HEK293T (cell line): ENCODE measurements at regions not wholly inside any gene's neighbourhood (a gene's known extent, or its start where the extent isn't known, plus 50 kb on each side); places are given as distances from the start of the nearest gene placed in this dataset.
"Not testable (repeated sequence)": the region's sequence is repeated elsewhere in the genome, so short reads cannot be mapped to it uniquely, and the experiment has no call there.

Experiments
- CTCF ChIA-PET: fragments of 350-600 bp; formaldehyde crosslinking; extraction: SDS; loops from one replicate; lab custom pipeline; 2021; ENCODE audit warnings: antibody characterized with exemption, inconsistent platforms; lab: Yijun Ruan, JAX
- POLR2A ChIA-PET: fragments of 350-600 bp; formaldehyde crosslinking; extraction: SDS; loops from one replicate; lab custom pipeline; 2020; ENCODE audit warnings: antibody characterized with exemption, inconsistent platforms; lab: Yijun Ruan, JAX
- DNase-seq: peaks from one replicate; pipeline ENCODE4 v3.0.0; 2012; ENCODE audit warnings: mixed read lengths; ENCODE audit errors: extremely low spot score
- ARNT ChIP-seq: fragments of 450-650 bp; IDR thresholded peaks from 2 replicates; pipeline ENCODE4 v1.6.1; 2017; ENCODE audit warnings: mild to moderate bottlenecking
- BHLHE40 ChIP-seq: fragments of 450-650 bp; IDR thresholded peaks from 2 replicates; pipeline ENCODE4 v1.6.1; 2016; ENCODE audit warnings: mild to moderate bottlenecking, moderate library complexity, borderline replicate concordance
- CTBP1 ChIP-seq: fragments of 450-650 bp; IDR thresholded peaks from 2 replicates; pipeline ENCODE4 v1.6.1; 2016; ENCODE audit warnings: borderline replicate concordance
- ELF4 ChIP-seq: fragments of 450-650 bp; IDR thresholded peaks from 2 replicates; pipeline ENCODE4 v1.6.1; 2017; ENCODE audit warnings: antibody characterized with exemption
- FOXA1 ChIP-seq: fragments of 450-650 bp; IDR thresholded peaks from 2 replicates; pipeline ENCODE4 v1.6.1; 2016; ENCODE audit warnings: mild to moderate bottlenecking
- FOXK2 ChIP-seq: fragments of 450-650 bp; IDR thresholded peaks from 2 replicates; pipeline ENCODE4 v1.6.1; 2016; ENCODE audit warnings: mild to moderate bottlenecking
- FOXM1 ChIP-seq: fragments of 450-650 bp; IDR thresholded peaks from 2 replicates; pipeline ENCODE4 v1.6.1; 2017; ENCODE audit warnings: mild to moderate bottlenecking, borderline replicate concordance
- HDGF ChIP-seq: fragments of 450-650 bp; IDR thresholded peaks from 2 replicates; pipeline ENCODE4 v1.6.1; 2017; ENCODE audit warnings: antibody characterized with exemption, borderline replicate concordance
- L3MBTL2 ChIP-seq: fragments of 450-650 bp; conservative IDR thresholded peaks from 2 replicates; pipeline ENCODE4 v1.6.1; 2016; ENCODE audit warnings: mild to moderate bottlenecking
- LEF1 ChIP-seq: fragments of 450-650 bp; IDR thresholded peaks from 2 replicates; pipeline ENCODE4 v1.6.1; 2017; ENCODE audit warnings: mild to moderate bottlenecking, borderline replicate concordance
- NFRKB ChIP-seq: fragments of 450-650 bp; IDR thresholded peaks from 2 replicates; pipeline ENCODE4 v1.6.1; 2016; ENCODE audit warnings: mild to moderate bottlenecking, moderate library complexity
- PKNOX1 ChIP-seq: fragments of 450-650 bp; IDR thresholded peaks from 2 replicates; pipeline ENCODE4 v1.6.1; 2016
- SP1 ChIP-seq: fragments of 450-650 bp; IDR thresholded peaks from 2 replicates; pipeline ENCODE4 v1.6.1; 2017
- SUZ12 ChIP-seq: fragments of 450-650 bp; IDR thresholded peaks from 2 replicates; pipeline ENCODE4 v1.6.1; 2016; ENCODE audit warnings: mild to moderate bottlenecking
- TARDBP ChIP-seq: fragments of 450-650 bp; IDR thresholded peaks from 2 replicates; pipeline ENCODE4 v1.6.1; 2016
- ZNF384 ChIP-seq: fragments of 450-650 bp; IDR thresholded peaks from 2 replicates; pipeline ENCODE4 v1.6.1; 2016

GRCh38 chr10:64785816-64786215 lies 1264.6 kb downstream of the REEP3 start:
- no peak for TF ChIP-seq ELF4
- no peak for TF ChIP-seq FOXA1
- TF ChIP-seq NFRKB, result no peak
- no peak for TF ChIP-seq L3MBTL2
- no peak for TF ChIP-seq ZNF384
- TF ChIP-seq FOXK2, result no peak
- no peak for TF ChIP-seq FOXM1
- no peak for TF ChIP-seq TARDBP
- no peak for TF ChIP-seq CTBP1
- no peak for TF ChIP-seq ARNT
- no peak for TF ChIP-seq BHLHE40
- TF ChIP-seq LEF1, result no peak
- no peak for DNase-seq
- ChIA-PET CTCF (no interaction called here), POLR2A (no interaction called here)

- TF ChIP-seq L3MBTL2 (no peak), HDGF (no peak), ARNT (no peak), SP1 (no peak), CTBP1 (no peak), ZNF384 (no peak), PKNOX1 (no peak), SUZ12 (no peak), NFRKB (no peak), ELF4 (no peak), FOXA1 (no peak), FOXM1 (no peak)
- ChIA-PET POLR2A (no interaction called here), CTCF (no interaction called here)
- DNase-seq, result no peak
Observed at GRCh38 chr10:64786989-64787388, 1265.8 kb downstream of the REEP3 start.

- DNase-seq, result no peak
- POLR2A ChIA-PET, result no interaction called here
- no peak for TF ChIP-seq SP1
- TF ChIP-seq BHLHE40, result no peak
- no peak for TF ChIP-seq HDGF
- TF ChIP-seq SUZ12, result no peak
- TF ChIP-seq FOXA1, result no peak
- no peak for TF ChIP-seq ELF4
- CTCF ChIA-PET, result no interaction called here
Observed at GRCh38 chr10:64795847-64796246, 1274.6 kb downstream of the REEP3 start.

- ChIA-PET CTCF (no interaction called here), POLR2A (no interaction called here)
- DNase-seq, result no peak
- TF ChIP-seq NFRKB (no peak), LEF1 (no peak), CTBP1 (no peak), SP1 (no peak), FOXA1 (no peak), HDGF (no peak), SUZ12 (no peak), TARDBP (no peak), ARNT (no peak), ZNF384 (no peak), L3MBTL2 (no peak), BHLHE40 (no peak), FOXK2 (no peak), ELF4 (no peak), FOXM1 (no peak), PKNOX1 (no peak)
Observed at GRCh38 chr10:64798297-64798696, 1277.1 kb downstream of the REEP3 start.

GRCh38 chr10:64808233-64808632 lies 1287.0 kb downstream of the REEP3 start:
- POLR2A ChIA-PET, CTCF ChIA-PET, DNase-seq: not testable (repeated sequence)

GRCh38 chr10:64810046-64810445 lies 1288.8 kb downstream of the REEP3 start:
- CTCF ChIA-PET, result interaction anchor here (0.6 kb wide), 1 partner anchor 54 kb away, joined by 5 read pairs; no protein-coding TSS in a partner anchor
- POLR2A ChIA-PET, DNase-seq: not testable (repeated sequence)

GRCh38 chr10:64813391-64813790 lies 1292.2 kb downstream of the REEP3 start:
- TF ChIP-seq HDGF, result no peak
- TF ChIP-seq ARNT, result no peak
- no peak for TF ChIP-seq FOXK2
- TF ChIP-seq NFRKB, result no peak
- TF ChIP-seq L3MBTL2, result no peak
- TF ChIP-seq ELF4, result no peak
- TF ChIP-seq SUZ12, result no peak
- TF ChIP-seq CTBP1, result no peak
- no peak for TF ChIP-seq BHLHE40
- TF ChIP-seq PKNOX1, result no peak
- no peak for TF ChIP-seq LEF1
- TF ChIP-seq FOXA1, result no peak
- no peak for TF ChIP-seq SP1
- no peak for TF ChIP-seq TARDBP
- TF ChIP-seq FOXM1, result no peak
- ChIA-PET POLR2A (no interaction called here), CTCF (no interaction called here)
- no peak for DNase-seq
